SK-N-SH (cell line): ENCODE measurements at regions not wholly inside any gene's neighbourhood (a gene's known extent, or its start where the extent isn't known, plus 50 kb on each side); places are given as distances from the start of the nearest gene placed in this dataset.

Experiments used
- CTCF ChIA-PET: fragments of 300-600, 350-600 bp; formaldehyde crosslinking; extraction: SDS; loops from one replicate; lab custom pipeline; 2021; lab: Yijun Ruan, JAX
- POLR2A ChIA-PET: fragments of 350-600 bp; sonication (Branson Sonifier 250); formaldehyde crosslinking; extraction: SDS; loops from one replicate; lab custom pipeline; 2020; ENCODE audit warnings: antibody characterized with exemption, inconsistent platforms; lab: Yijun Ruan, JAX
- DNase-seq: peaks from one replicate; pipeline ENCODE4 v3.0.0; 2012
- H2AFZ ChIP-seq: fragments of 200-600 bp; sonication (generic); 2 replicates; pipeline ENCODE4 v1.8.1; 2016; ENCODE audit warnings: antibody characterized with exemption, mild to moderate bottlenecking, low read depth
- H3F3A ChIP-seq: fragments of 200-600 bp; sonication (generic); replicated peaks from 2 replicates; pipeline ENCODE3; 2016; ENCODE audit warnings: antibody characterized with exemption, mild to moderate bottlenecking; ENCODE audit not compliant: insufficient read depth
- H3K27ac ChIP-seq, 2 experiments: fragments of 200-500 bp in 1 of 2; fragments of 200-600 bp in 1 of 2; sonication (Bioruptor generic) in 1 of 2; sonication (generic), shearing (Covaris generic) in 1 of 2; 2 replicates each; pipeline versions ENCODE4 v1.5.1 to v1.6.1; 2014 to 2016; ENCODE audit warnings: low read depth in 2 of 2, inconsistent platforms in 1 of 2, low read length in 1 of 2, mild to moderate bottlenecking in 1 of 2, mixed read lengths in 1 of 2
- H3K27me3 ChIP-seq: fragments of 200-600 bp; sonication (generic), shearing (Covaris generic); 2 replicates; pipeline ENCODE4 v1.6.1; 2016; ENCODE audit warnings: mixed run types; ENCODE audit not compliant: insufficient read depth
- H3K36me3 ChIP-seq, 2 experiments: fragments of 200-500 bp in 1 of 2; fragments of 200-600 bp in 1 of 2; sonication (Bioruptor generic) in 1 of 2; sonication (generic) in 1 of 2; replicated peaks in 1 of 2; 2 replicates each; pipeline versions ENCODE3 to v1.5.1; 2014 to 2016; ENCODE audit warnings: low read length in 1 of 2, mild to moderate bottlenecking in 1 of 2; ENCODE audit not compliant: insufficient read depth in 2 of 2, control insufficient read depth in 1 of 2
- H3K4me1 ChIP-seq, 2 experiments: fragments of 200-500 bp in 1 of 2; fragments of 200-600 bp in 1 of 2; sonication (Bioruptor generic) in 1 of 2; sonication (generic), shearing (Covaris generic) in 1 of 2; 2 replicates each; pipeline versions ENCODE4 v1.5.1 to v1.6.1; 2014 to 2016; ENCODE audit warnings: low read depth in 1 of 2, low read length in 1 of 2, mixed run types in 1 of 2; ENCODE audit not compliant: insufficient read depth in 2 of 2, control insufficient read depth in 1 of 2
- H3K4me2 ChIP-seq: fragments of 200-600 bp; sonication (generic), shearing (Covaris generic); 2 replicates; pipeline ENCODE4 v1.6.1; 2017; ENCODE audit warnings: mixed run types
- H3K4me3 ChIP-seq, 2 experiments: fragments of 200-500 bp in 1 of 2; fragments of 200-600 bp in 1 of 2; sonication (Bioruptor generic) in 1 of 2; sonication (generic), shearing (Covaris generic) in 1 of 2; 2 replicates each; pipeline versions ENCODE4 v1.5.1 to v1.8.1; 2014 to 2016; ENCODE audit warnings: low read depth in 2 of 2, inconsistent platforms in 1 of 2, low read length in 1 of 2, mild to moderate bottlenecking in 1 of 2, mixed read lengths in 1 of 2, moderate library complexity in 1 of 2
- H3K79me2 ChIP-seq: fragments of 200-600 bp; sonication (generic); 2 replicates; pipeline ENCODE4 v1.8.1; 2017; ENCODE audit warnings: mild to moderate bottlenecking; ENCODE audit not compliant: insufficient read depth
- H3K9ac ChIP-seq: fragments of 200-600 bp; sonication (generic); 2 replicates; pipeline ENCODE4 v1.6.1; 2017; ENCODE audit warnings: mixed run types
- H3K9me2 ChIP-seq: fragments of 200-600 bp; sonication (generic); 2 replicates; pipeline ENCODE4 v1.6.1; 2017; ENCODE audit warnings: mixed run types
- H3K9me3 ChIP-seq: fragments of 200-600 bp; sonication (generic); 2 replicates; pipeline ENCODE4 v1.6.1; 2017; ENCODE audit warnings: mixed run types, mild to moderate bottlenecking, moderate library complexity
- H4K20me1 ChIP-seq: fragments of 200-600 bp; sonication (generic); 2 replicates; pipeline ENCODE4 v1.6.1; 2017; ENCODE audit warnings: mild to moderate bottlenecking, mixed run types; ENCODE audit not compliant: insufficient read depth
- ELF1 ChIP-seq: IDR thresholded peaks from 2 replicates; pipeline ENCODE4 v1.4.0; 2012
- EP300 ChIP-seq, 2 experiments: IDR thresholded peaks; 2 replicates each; pipeline versions ENCODE4 v1.4.0 to v1.6.1; 2012; ENCODE audit warnings: borderline replicate concordance in 1 of 2, low read depth in 1 of 2, low read length in 1 of 2
- FOXJ3 ChIP-seq: sonication (generic); formaldehyde crosslinking; IDR thresholded peaks from 2 replicates; pipeline ENCODE4 v1.5.1; 2020; ENCODE audit warnings: mild to moderate bottlenecking, missing genetic modification reagents
- MEF2A ChIP-seq: IDR thresholded peaks from 2 replicates; pipeline ENCODE4 v1.4.0; 2012; ENCODE audit warnings: low read depth, borderline replicate concordance
- MXI1 ChIP-seq: IDR thresholded peaks from 2 replicates; pipeline ENCODE4 v1.6.1; 2012; ENCODE audit warnings: mild to moderate bottlenecking, low read depth, low read length, improper control_type of control experiment
- RFX5 ChIP-seq: IDR thresholded peaks from 2 replicates; pipeline ENCODE4 v1.6.1; 2012; ENCODE audit warnings: mild to moderate bottlenecking, improper control_type of control experiment, low read length
- SIN3A ChIP-seq: IDR thresholded peaks from 2 replicates; pipeline ENCODE4 v1.6.1; 2012; ENCODE audit warnings: low read depth, mild to moderate bottlenecking, low read length, moderate library complexity, borderline replicate concordance
- TCF12 ChIP-seq: IDR thresholded peaks from 2 replicates; pipeline ENCODE4 v1.4.0; 2012
- USF2 ChIP-seq: fragments of 150-350 bp; IDR thresholded peaks from 2 replicates; pipeline ENCODE4 v1.6.1; 2017; ENCODE audit warnings: antibody characterized with exemption, low read length, low read depth, borderline replicate concordance
- ZBTB33 ChIP-seq: IDR thresholded peaks from 2 replicates; pipeline ENCODE4 v1.4.0; 2012; ENCODE audit warnings: low read depth, borderline replicate concordance
- WGBS: methylation state at CpG from one replicate; pipeline ENCODE4 v1.1.6; 2017; ENCODE audit warnings: low lambda C conversion rate; 5-methylcytosine and 5-hydroxymethylcytosine counted together
- TF ChIP-seq, protein P1 (sequence below): IDR thresholded peaks from 2 replicates; pipeline ENCODE4; 2012
- TF ChIP-seq, protein P2 (sequence below): fragments of 150-350 bp; IDR thresholded peaks from 2 replicates; pipeline ENCODE4 v1.6.1; 2016; ENCODE audit warnings: mild to moderate bottlenecking, low read depth, low read length

DNA sequence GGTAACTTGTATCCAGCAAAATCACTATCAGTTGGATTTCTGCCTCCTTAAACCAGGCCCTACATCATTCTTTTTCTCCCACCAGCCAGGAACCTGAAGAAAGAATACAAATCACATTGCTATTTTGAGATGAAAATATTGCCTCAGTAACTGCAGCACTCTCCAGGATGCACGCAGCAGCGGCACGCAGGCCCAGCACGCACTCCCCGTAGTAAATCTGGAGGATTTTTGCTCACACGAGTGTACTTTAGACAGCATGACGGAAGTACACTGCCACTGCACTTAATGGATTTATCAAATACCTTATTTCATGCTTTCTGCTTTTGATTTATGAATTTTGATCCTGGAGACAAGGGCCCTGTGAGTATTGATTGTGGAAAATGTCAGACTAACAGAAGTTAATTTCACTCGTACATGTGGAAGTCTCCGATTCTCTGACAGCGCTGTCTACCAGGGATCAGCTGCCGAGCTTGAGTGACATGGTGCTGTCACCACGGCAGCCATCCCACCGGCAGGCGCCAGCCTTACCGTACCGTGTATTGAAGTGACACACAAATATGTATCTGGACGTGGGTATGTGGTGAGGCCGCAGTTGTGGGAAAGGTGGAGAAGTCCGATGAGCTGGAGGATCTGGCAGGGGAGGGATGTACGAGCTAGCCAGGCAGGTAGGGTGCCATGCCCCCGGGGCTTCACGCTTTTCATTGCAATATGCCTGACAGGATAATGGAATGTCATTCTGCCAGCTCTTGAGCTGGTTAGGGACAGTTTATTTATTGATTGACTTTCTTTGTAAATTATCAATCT lies 863.7 kb downstream of the GALR1 start:
- Histone ChIP-seq H3K9ac (no peak overlapping the region), H3K4me1 (no peaks in the 10 kb centered on the region), H3K79me2 (no peaks in the 10 kb centered on the region), H3K36me3 (no peaks in the 10 kb centered on the region), H3K4me3 (no peak overlapping the region), H3K4me2 (no peak overlapping the region), H3F3A (no peaks in the 10 kb centered on the region), H3K27ac (no peak overlapping the region), H4K20me1 (no peaks in the 10 kb centered on the region), H3K27me3 (no peaks in the 10 kb centered on the region; the same call in 1 of the 2 replicates), H3K9me2 (no peaks in the 10 kb centered on the region), H3K9me3 (no peaks in the 10 kb centered on the region), H2AFZ (no peak overlapping the region)
- ChIA-PET CTCF (no interaction called here), POLR2A (no interaction called here)
- DNase-seq = no peak
- TF ChIP-seq SIN3A (no peak), ZBTB33 (no peak), RFX5 (no peak), EP300 (IDR thresholded peaks at IDR 0.05; ENCODE audit: borderline replicate concordance in 1 of 2, low read depth in 1 of 2, low read length in 1 of 2) (no peak), FOXJ3 (CRISPR knock-in tag) (no peak), MEF2A (no peak), TCF12 (no peak), MXI1 (no peak), ELF1 (no peak), USF2 (no peak)
- TF ChIP-seq, protein P1, sequence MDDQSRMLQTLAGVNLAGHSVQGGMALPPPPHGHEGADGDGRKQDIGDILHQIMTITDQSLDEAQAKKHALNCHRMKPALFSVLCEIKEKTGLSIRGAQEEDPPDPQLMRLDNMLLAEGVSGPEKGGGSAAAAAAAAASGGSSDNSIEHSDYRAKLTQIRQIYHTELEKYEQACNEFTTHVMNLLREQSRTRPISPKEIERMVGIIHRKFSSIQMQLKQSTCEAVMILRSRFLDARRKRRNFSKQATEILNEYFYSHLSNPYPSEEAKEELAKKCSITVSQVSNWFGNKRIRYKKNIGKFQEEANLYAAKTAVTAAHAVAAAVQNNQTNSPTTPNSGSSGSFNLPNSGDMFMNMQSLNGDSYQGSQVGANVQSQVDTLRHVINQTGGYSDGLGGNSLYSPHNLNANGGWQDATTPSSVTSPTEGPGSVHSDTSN = no peak
- TF ChIP-seq, protein P2, sequence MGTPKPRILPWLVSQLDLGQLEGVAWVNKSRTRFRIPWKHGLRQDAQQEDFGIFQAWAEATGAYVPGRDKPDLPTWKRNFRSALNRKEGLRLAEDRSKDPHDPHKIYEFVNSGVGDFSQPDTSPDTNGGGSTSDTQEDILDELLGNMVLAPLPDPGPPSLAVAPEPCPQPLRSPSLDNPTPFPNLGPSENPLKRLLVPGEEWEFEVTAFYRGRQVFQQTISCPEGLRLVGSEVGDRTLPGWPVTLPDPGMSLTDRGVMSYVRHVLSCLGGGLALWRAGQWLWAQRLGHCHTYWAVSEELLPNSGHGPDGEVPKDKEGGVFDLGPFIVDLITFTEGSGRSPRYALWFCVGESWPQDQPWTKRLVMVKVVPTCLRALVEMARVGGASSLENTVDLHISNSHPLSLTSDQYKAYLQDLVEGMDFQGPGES = no peak
- WGBS = 10% methylated on average over 22 of the region's 22 CpGs
